NT2/D1 (cell line): ENCODE measurements at regions not wholly inside any gene's neighbourhood (a gene's known extent, or its start where the extent isn't known, plus 50 kb on each side); places are given as distances from the start of the nearest gene placed in this dataset.

Experiments used
- DNase-seq: peaks from one replicate; pipeline ENCODE4 v3.0.0-alpha.2; 2011; ENCODE audit warnings: low read depth, low spot score
- H3K27me3 ChIP-seq: 2 replicates; pipeline ENCODE4 v1.6.0; 2011; ENCODE audit warnings: mild to moderate bottlenecking; ENCODE audit not compliant: insufficient read length, insufficient read depth
- H3K36me3 ChIP-seq: 2 replicates; pipeline ENCODE4 v1.6.1; 2011; ENCODE audit warnings: mild to moderate bottlenecking, low read length, mixed read lengths; ENCODE audit not compliant: insufficient read depth, insufficient read length
- H3K4me1 ChIP-seq: 2 replicates; pipeline ENCODE4 v1.5.1; 2011; ENCODE audit not compliant: insufficient read depth, insufficient read length
- H3K4me3 ChIP-seq: 2 replicates; pipeline ENCODE4 v1.5.1; 2011; ENCODE audit warnings: low read depth; ENCODE audit not compliant: insufficient read length
- H3K9ac ChIP-seq: 2 replicates; pipeline ENCODE4 v1.6.0; 2011; ENCODE audit warnings: low read depth; ENCODE audit not compliant: insufficient read length
- H3K9me3 ChIP-seq: 2 replicates; pipeline ENCODE4 v1.5.1; 2011; ENCODE audit warnings: mild to moderate bottlenecking, low read length; ENCODE audit not compliant: insufficient read depth
- SUZ12 ChIP-seq: IDR thresholded peaks from 2 replicates; pipeline ENCODE4 v1.6.1; 2011; ENCODE audit not compliant: insufficient read length, insufficient read depth; ENCODE audit errors: extremely low read depth
- YY1 ChIP-seq: IDR thresholded peaks from 2 replicates; pipeline ENCODE4 v1.6.1; 2011; ENCODE audit not compliant: insufficient read length, insufficient read depth
- ZNF274 ChIP-seq: IDR thresholded peaks from 2 replicates; pipeline ENCODE4 v1.6.1; 2011; ENCODE audit warnings: mild to moderate bottlenecking, low read depth, low read length

- Histone ChIP-seq H3K9ac (no peak overlapping the region), H3K4me1 (no peaks in the 10 kb centered on the region), H3K36me3 (no peaks in the 10 kb centered on the region), H3K9me3 (no peaks in the 10 kb centered on the region), H3K4me3 (no peak overlapping the region), H3K27me3 (no peaks in the 10 kb centered on the region)
- no peak for DNase-seq
- no peak for TF ChIP-seq SUZ12
- TF ChIP-seq YY1: no peak
- TF ChIP-seq ZNF274: no peak
Observed at GRCh38 chr5:159866093-159866492, 50.2 kb upstream of the ADRA1B start.
